ENCODE measurements at regions not wholly inside any gene's neighbourhood (a gene's known extent, or its start where the extent isn't known, plus 50 kb on each side); places are given as distances from the start of the nearest gene placed in this dataset.

- no peak for TF ChIP-seq GATA3 (IDR thresholded peaks at IDR 0.05; ENCODE audit: low read depth, low read length)
- TF ChIP-seq GATA2 (IDR thresholded peaks at IDR 0.05; ENCODE audit: low read depth, low read length): no peak
Observed at GRCh38 chr5:67897980-67898379, 317.6 kb upstream of the PIK3R1 start.

DNA sequence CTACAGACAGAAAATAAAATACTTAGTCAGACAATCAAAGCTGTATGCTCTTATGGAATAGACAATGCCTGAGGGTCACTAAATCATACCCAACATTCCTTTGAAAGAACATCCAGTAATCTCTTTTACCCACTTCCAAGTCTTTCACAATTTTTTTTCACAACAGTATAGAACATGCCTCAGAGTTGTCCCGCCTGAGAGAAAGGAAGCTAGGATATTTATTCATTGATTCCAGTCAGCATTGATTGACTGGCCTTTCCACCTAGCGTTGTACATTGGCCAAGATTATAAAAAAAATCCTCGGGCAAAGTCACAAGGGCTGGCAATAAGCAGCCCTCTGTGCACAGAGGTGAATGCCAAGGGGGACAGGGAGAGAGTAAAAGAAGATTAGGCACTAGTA lies 318.1 kb upstream of the PIK3R1 start:
- TF ChIP-seq GATA2 (IDR thresholded peaks at IDR 0.05; ENCODE audit: low read depth, low read length) (no peak), GATA3 (IDR thresholded peaks at IDR 0.05; ENCODE audit: low read depth, low read length) (no peak)

- TF ChIP-seq GATA3 (IDR thresholded peaks at IDR 0.05; ENCODE audit: low read depth, low read length) (no peak), GATA2 (IDR thresholded peaks at IDR 0.05; ENCODE audit: low read depth, low read length) (no peak)
Observed at GRCh38 chr5:67896930-67897313, 318.6 kb upstream of the PIK3R1 start.

GRCh38 chr5:67896311-67896929 lies 319.1 kb upstream of the PIK3R1 start:
- TF ChIP-seq GATA3 (IDR thresholded peaks at IDR 0.05; ENCODE audit: low read depth, low read length) (no peak), GATA2 (IDR thresholded peaks at IDR 0.05; ENCODE audit: low read depth, low read length) (no peak)

GRCh38 chr5:67887748-67888161 lies 327.8 kb upstream of the PIK3R1 start:
- TF ChIP-seq GATA3 (IDR thresholded peaks at IDR 0.05; ENCODE audit: low read depth, low read length) (no peak), GATA2 (IDR thresholded peaks at IDR 0.05; ENCODE audit: low read depth, low read length) (no peak)

DNA sequence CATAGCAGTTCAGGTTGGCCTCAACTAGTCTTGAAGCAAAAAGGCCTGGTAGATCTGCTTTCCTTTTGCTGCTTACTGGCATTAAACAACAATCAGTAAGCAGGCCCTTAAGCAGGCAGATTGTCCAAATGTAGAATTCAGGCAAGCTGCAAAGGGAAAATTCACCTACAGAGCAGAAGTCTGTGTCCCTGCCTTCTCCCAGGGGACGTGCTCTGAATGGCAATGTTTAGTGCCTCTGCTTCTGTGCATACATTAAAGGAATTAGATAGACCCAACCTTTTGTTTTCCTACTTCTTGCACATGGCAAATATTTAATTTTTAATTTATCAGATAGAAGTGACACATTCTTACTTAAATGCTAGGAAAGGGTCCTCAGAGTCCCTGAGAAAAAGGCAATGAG lies 328.8 kb upstream of the PIK3R1 start:
- TF ChIP-seq GATA3 (IDR thresholded peaks at IDR 0.05; ENCODE audit: low read depth, low read length): no peak
- no peak for TF ChIP-seq GATA2 (IDR thresholded peaks at IDR 0.05; ENCODE audit: low read depth, low read length)

DNA sequence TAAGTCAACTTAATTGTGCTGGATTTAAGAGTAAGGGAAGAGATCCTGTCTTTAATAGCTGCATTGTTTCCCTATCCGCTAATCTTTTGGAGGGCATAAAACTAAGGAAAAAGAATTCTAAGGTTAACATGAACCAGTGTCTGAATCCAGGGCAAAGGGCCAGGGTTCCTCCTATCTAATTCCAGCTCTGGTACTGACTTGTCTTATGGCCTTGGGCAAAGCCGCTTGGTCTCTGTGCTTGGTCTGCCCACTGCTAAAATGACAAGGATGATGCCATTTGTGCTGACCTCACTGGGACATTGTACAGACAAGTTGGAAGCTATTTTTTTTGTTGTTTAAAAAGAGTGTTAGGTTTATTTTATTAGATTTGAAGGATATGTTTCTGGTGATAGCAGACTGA lies 334.7 kb upstream of the PIK3R1 start:
- TF ChIP-seq GATA2 (IDR thresholded peaks at IDR 0.05; ENCODE audit: low read depth, low read length): no peak
- TF ChIP-seq GATA3 (IDR thresholded peaks at IDR 0.05; ENCODE audit: low read depth, low read length): no peak

GRCh38 chr5:67880511-67880805 lies 335.1 kb upstream of the PIK3R1 start:
- TF ChIP-seq GATA3 (IDR thresholded peaks at IDR 0.05; ENCODE audit: low read depth, low read length) (no peak), GATA2 (IDR thresholded peaks at IDR 0.05; ENCODE audit: low read depth, low read length) (no peak)

- no peak for TF ChIP-seq GATA2 (IDR thresholded peaks at IDR 0.05; ENCODE audit: low read depth, low read length)
- no peak for TF ChIP-seq GATA3 (IDR thresholded peaks at IDR 0.05; ENCODE audit: low read depth, low read length)
Observed at GRCh38 chr5:67879620-67880510, 335.7 kb upstream of the PIK3R1 start.

DNA sequence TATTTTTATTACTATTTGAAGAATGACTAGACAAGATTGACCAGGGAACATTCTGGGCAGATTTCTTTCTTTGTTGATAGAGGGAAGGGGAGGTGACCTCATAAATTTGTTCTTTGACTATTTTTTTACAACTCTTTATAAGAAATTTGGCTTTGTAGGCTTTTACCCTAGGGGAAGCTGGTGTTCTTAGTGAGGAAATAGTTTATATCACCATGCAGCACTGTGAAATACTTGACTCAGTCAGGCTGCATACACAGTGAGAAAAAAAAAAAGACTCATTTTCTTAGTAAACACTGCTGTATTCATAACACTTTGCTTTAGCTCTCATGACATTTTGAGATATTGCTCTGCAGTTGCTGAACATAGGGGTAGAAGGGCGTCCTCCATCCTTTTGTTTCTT lies 336.6 kb upstream of the PIK3R1 start:
- TF ChIP-seq GATA3 (IDR thresholded peaks at IDR 0.05; ENCODE audit: low read depth, low read length) (no peak), GATA2 (IDR thresholded peaks at IDR 0.05; ENCODE audit: low read depth, low read length) (no peak)

DNA sequence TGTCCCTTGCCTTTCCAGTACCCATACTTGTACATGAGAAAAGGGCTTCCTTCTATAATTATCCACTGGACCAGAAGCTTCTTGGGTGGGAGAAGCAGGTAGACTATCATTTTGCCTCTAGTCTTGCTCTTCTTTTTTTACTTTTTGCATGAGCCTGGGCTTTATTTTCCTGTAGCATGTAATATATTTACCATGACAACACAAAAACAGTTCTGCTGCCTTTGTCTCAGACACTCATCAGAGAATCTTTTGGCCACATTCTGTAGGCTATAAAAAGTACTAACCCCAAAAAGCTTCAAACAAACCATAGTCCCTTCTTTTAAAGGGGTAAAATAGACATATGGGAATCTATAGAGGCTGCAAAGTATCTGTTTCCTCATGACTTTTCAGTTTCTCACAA lies 339.2 kb upstream of the PIK3R1 start:
- no peak for TF ChIP-seq GATA2 (IDR thresholded peaks at IDR 0.05; ENCODE audit: low read depth, low read length)
- TF ChIP-seq GATA3 (IDR thresholded peaks at IDR 0.05; ENCODE audit: low read depth, low read length): no peak

DNA sequence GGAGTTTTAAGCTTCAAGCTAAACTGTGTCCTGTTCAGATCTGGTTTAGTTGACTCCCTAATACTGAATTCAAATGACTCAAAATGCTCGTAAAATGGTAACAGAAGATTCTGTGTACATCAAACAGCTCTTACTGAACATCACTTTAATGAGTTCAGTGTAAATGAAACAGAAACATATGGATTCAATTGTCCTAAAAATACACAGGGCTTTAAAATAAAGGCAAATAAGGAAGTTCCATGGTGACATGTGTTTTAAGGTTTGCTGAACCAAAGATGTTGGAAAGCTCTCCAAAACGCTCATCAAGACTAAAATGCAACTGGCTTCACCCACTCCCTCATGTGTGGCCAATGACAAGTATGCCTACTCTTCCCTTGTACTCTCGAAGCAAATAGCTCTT lies 340.0 kb upstream of the PIK3R1 start:
- no peak for TF ChIP-seq GATA3 (IDR thresholded peaks at IDR 0.05; ENCODE audit: low read depth, low read length)
- no peak for TF ChIP-seq GATA2 (IDR thresholded peaks at IDR 0.05; ENCODE audit: low read depth, low read length)

GRCh38 chr5:67873935-67874334 lies 341.6 kb upstream of the PIK3R1 start:
- TF ChIP-seq GATA3 (IDR thresholded peaks at IDR 0.05; ENCODE audit: low read depth, low read length) (no peak), GATA2 (IDR thresholded peaks at IDR 0.05; ENCODE audit: low read depth, low read length) (no peak)

GRCh38 chr5:67870662-67871061 lies 344.9 kb upstream of the PIK3R1 start:
- no peak for TF ChIP-seq GATA2 (IDR thresholded peaks at IDR 0.05; ENCODE audit: low read depth, low read length)

DNA sequence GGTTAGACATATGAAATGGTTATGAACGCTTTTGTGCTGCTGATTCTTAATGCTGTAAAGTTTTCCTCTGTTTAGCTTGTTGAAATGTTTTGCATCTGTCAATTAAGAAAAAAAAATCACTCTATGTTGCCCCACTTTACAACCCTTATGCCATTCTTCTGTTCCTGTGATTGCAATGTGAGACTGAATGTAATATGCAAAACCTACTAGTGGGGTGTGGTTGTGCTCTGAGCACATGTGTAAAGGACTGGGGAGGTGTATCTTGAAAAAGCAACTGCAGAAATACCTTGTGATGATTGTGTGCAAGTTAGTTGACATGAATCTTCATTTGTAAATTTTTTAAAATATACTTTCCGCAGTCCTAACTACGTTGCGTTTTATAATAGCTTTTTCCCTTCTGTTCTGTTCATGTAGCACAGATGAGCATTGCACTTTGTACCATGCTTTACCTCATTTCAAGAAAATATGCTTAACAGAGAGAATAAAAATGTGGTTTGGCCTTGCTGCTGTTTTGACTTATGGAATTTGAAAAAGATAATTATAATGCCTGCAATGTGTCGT lies 357.0 kb upstream of the PIK3R1 start:
- TF ChIP-seq GATA2 (IDR thresholded peaks at IDR 0.05; ENCODE audit: low read depth, low read length) (no peak), GATA3 (IDR thresholded peaks at IDR 0.05; ENCODE audit: low read depth, low read length) (no peak)
